OCI-LY3 (cell line): ENCODE measurements at regions not wholly inside any gene's neighbourhood (a gene's known extent, or its start where the extent isn't known, plus 50 kb on each side); places are given as distances from the start of the nearest gene placed in this dataset.
"Not testable (repeated sequence)": the region's sequence is repeated elsewhere in the genome, so short reads cannot be mapped to it uniquely, and the experiment has no call there.

Experiments
- H2AFZ ChIP-seq: fragments of 200-600, 300-600 bp; shearing (Covaris generic); 2 replicates; pipeline ENCODE4 v1.6.0; 2014; ENCODE audit warnings: antibody characterized with exemption, low read depth, low read length
- H3K27ac ChIP-seq: fragments of 200-600, 300-600 bp; sonication (generic); 2 replicates; pipeline ENCODE4 v1.5.1; 2014; ENCODE audit warnings: mild to moderate bottlenecking, low read length, moderate library complexity, mixed read lengths
- H3K27me3 ChIP-seq: fragments of 200-600, 300-600 bp; sonication (generic); 2 replicates; pipeline ENCODE4 v1.6.1; 2014; ENCODE audit warnings: low read depth, low read length, mixed read lengths
- H3K36me3 ChIP-seq: fragments of 200-600, 300-600 bp; sonication (generic); replicated peaks from 2 replicates; pipeline ENCODE3; 2014; ENCODE audit warnings: low read depth, low read length, mixed read lengths
- H3K4me1 ChIP-seq: fragments of 300-600, 200-600 bp; sonication (generic); 2 replicates; pipeline ENCODE4 v1.6.1; 2014; ENCODE audit warnings: low read length, mixed read lengths
- H3K4me2 ChIP-seq: fragments of 200-600, 300-600 bp; sonication (generic); 2 replicates; pipeline ENCODE4 v1.6.1; 2014; ENCODE audit warnings: low read length, mixed read lengths
- H3K4me3 ChIP-seq: fragments of 300-600, 200-600 bp; sonication (generic); 2 replicates; pipeline ENCODE4 v1.5.1; 2014; ENCODE audit warnings: antibody characterized with exemption, mild to moderate bottlenecking, low read length, moderate library complexity
- H3K79me2 ChIP-seq: fragments of 300-600, 200-600 bp; shearing (Covaris generic); 2 replicates; pipeline ENCODE4 v1.6.1; 2014; ENCODE audit warnings: mild to moderate bottlenecking, low read length, mixed read lengths
- H3K9ac ChIP-seq: fragments of 300-600, 200-600 bp; shearing (Covaris generic); 2 replicates; pipeline ENCODE4 v1.6.0; 2014; ENCODE audit warnings: mild to moderate bottlenecking, low read length, moderate library complexity
- H3K9me3 ChIP-seq: fragments of 200-600, 300-600 bp; shearing (Covaris generic); 2 replicates; pipeline ENCODE4 v1.6.1; 2014; ENCODE audit warnings: low read length, mixed read lengths; ENCODE audit not compliant: insufficient read depth
- H4K20me1 ChIP-seq: fragments of 200-600, 300-600 bp; sonication (generic); 2 replicates; pipeline ENCODE4 v1.6.1; 2016; ENCODE audit warnings: low read length, mixed read lengths; ENCODE audit not compliant: insufficient read depth
- CTCF ChIP-seq: fragments of 200-600, 300-600 bp; sonication (generic); IDR thresholded peaks from 2 replicates; pipeline ENCODE4 v1.5.1; 2014; ENCODE audit warnings: antibody characterized with exemption, low read length, low read depth
- EZH2phosphoT487 ChIP-seq: fragments of 200-600 bp; shearing (Covaris generic); IDR thresholded peaks from 2 replicates; pipeline ENCODE4 v1.6.1; 2018; ENCODE audit warnings: antibody characterized with exemption, mixed run types, low read depth

GRCh38 chr11:70897429-70897828, 354.9 kb downstream of the SHANK2 start:
- H4K20me1 ChIP-seq = no peaks in the 10 kb centered on the region
- no peaks in the 10 kb centered on the region for H3K4me1 ChIP-seq
- no peaks in the 10 kb centered on the region for H3K36me3 ChIP-seq
- H3K4me3 ChIP-seq = no peak overlapping the region
- H3K27me3 ChIP-seq = no peaks in the 10 kb centered on the region
- H3K9ac ChIP-seq = no peak overlapping the region
- no peak overlapping the region for H3K27ac ChIP-seq
- H2AFZ ChIP-seq = no peak overlapping the region
- no peaks in the 10 kb centered on the region for H3K79me2 ChIP-seq
- no peak for TF ChIP-seq CTCF
- no peaks in the 10 kb centered on the region for H3K9me3 ChIP-seq
- H3K4me2 ChIP-seq = no peak overlapping the region

GRCh38 chr11:70899616-70900015, 352.8 kb downstream of the SHANK2 start:
- no peaks in the 10 kb centered on the region for H3K36me3 ChIP-seq
- no peak overlapping the region for H3K9ac ChIP-seq
- H4K20me1 ChIP-seq = no peaks in the 10 kb centered on the region
- TF ChIP-seq EZH2phosphoT487 (no peak), CTCF (no peak)
- H3K4me1 ChIP-seq = no peaks in the 10 kb centered on the region
- no peak overlapping the region for H2AFZ ChIP-seq
- H3K4me3 ChIP-seq = no peak overlapping the region
- H3K27ac ChIP-seq = no peak overlapping the region
- H3K79me2 ChIP-seq = no peaks in the 10 kb centered on the region
- H3K27me3 ChIP-seq = no peaks in the 10 kb centered on the region
- H3K9me3 ChIP-seq = no peaks in the 10 kb centered on the region
- no peak overlapping the region for H3K4me2 ChIP-seq

GRCh38 chr11:70900540-70900939, 351.8 kb downstream of the SHANK2 start:
- TF ChIP-seq EZH2phosphoT487 (no peak), CTCF (no peak)
- Histone ChIP-seq H3K9me3 (no peaks in the 10 kb centered on the region), H3K4me1 (no peaks in the 10 kb centered on the region), H2AFZ (no peak overlapping the region), H3K4me3 (no peak overlapping the region), H3K79me2 (no peaks in the 10 kb centered on the region), H3K4me2 (no peak overlapping the region), H3K27ac (no peak overlapping the region), H3K27me3 (no peaks in the 10 kb centered on the region), H3K9ac (no peak overlapping the region), H4K20me1 (no peaks in the 10 kb centered on the region), H3K36me3 (no peaks in the 10 kb centered on the region)

- Histone ChIP-seq H3K4me1 (no peaks in the 10 kb centered on the region), H3K36me3 (no peaks in the 10 kb centered on the region), H4K20me1 (no peaks in the 10 kb centered on the region), H3K27ac (no peak overlapping the region), H3K27me3 (no peaks in the 10 kb centered on the region), H2AFZ (no peak overlapping the region), H3K9ac (no peak overlapping the region), H3K79me2 (no peaks in the 10 kb centered on the region), H3K4me3 (no peak overlapping the region), H3K9me3 (no peaks in the 10 kb centered on the region), H3K4me2 (no peak overlapping the region)
- TF ChIP-seq EZH2phosphoT487 (no peak), CTCF (no peak)
Measured at GRCh38 chr11:70901951-70902521, 350.3 kb downstream of the SHANK2 start.

- not testable (repeated sequence) for H3K4me3 ChIP-seq, H2AFZ ChIP-seq, H3K9ac ChIP-seq, H3K27me3 ChIP-seq, H3K36me3 ChIP-seq, H3K9me3 ChIP-seq, H3K27ac ChIP-seq, H3K4me1 ChIP-seq, H3K79me2 ChIP-seq, H4K20me1 ChIP-seq, H3K4me2 ChIP-seq
Measured at GRCh38 chr11:70903229-70903628, 349.1 kb downstream of the SHANK2 start.
